ENCODE measurements at regions not wholly inside any gene's neighbourhood (a gene's known extent, or its start where the extent isn't known, plus 50 kb on each side); places are given as distances from the start of the nearest gene placed in this dataset.

DNA sequence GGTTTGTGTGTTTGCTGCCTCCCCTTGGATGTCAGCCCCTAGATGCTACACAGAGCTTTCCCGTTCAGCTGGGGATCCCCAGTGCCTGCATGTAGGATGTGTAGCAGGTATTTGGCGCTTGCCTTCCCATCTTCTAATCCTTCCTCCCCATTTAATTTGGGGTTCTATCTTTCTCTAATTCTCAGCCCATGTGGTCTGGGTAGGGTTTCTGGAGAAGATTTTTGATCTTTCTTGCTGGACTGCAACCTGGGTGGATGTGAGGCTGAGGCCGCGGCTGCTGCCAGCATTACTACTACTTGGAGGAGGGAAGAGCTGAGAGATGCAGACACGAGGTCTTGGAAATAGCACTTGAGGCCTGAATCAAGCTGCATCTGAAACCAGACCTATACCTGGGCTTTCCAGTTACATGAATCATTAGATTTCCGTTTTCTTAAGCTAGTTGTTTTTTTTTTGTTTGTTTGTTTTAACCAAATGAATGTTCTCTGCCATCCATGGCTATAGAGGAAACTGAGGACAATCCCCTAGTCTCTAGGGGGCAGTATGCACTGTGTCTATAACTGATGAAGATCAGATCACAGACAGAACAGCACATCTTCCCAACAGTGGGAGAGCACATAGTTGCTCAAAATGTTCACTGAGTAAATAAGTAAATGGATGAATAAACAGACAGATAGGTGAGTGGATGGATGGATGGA is 178.6 kb downstream of the FGF18 start:
- no peaks in the 10 kb centered on the region for H3K4me1 ChIP-seq (ENCODE audit: insufficient read depth, low read length, poor library complexity, severe bottlenecking)
- H3K79me2 ChIP-seq (ENCODE audit: insufficient read depth, low read depth, low read length) = no peaks in the 10 kb centered on the region
- H3K9me2 ChIP-seq (ENCODE audit: insufficient read depth, low read length) = no peaks in the 10 kb centered on the region
- no peaks in the 10 kb centered on the region for H4K20me1 ChIP-seq (ENCODE audit: insufficient read depth, low read length)
- intact Hi-C loops (cut with micrococcal nuclease; ENCODE audit: unreplicated experiment) = no loop called here
- no peak overlapping the region for H3K27ac ChIP-seq (ENCODE audit: low read depth, low read length, poor library complexity, severe bottlenecking)
- no peaks in the 10 kb centered on the region for H3K9me3 ChIP-seq (ENCODE audit: low read length)
- CTCF ChIA-PET (ENCODE audit: unreplicated experiment) = no interaction called here
- no TSS peak for BruUV-seq (replicated peaks)
- POLR2A ChIA-PET = no interaction called here
- no peak overlapping the region for H2AFZ ChIP-seq (ENCODE audit: low read length)
- no peak for DNase-seq (ENCODE audit: low spot score)
- no peaks in the 10 kb centered on the region for H3K36me3 ChIP-seq (ENCODE audit: insufficient read depth, low read length)
- TF ChIP-seq, protein P1, sequence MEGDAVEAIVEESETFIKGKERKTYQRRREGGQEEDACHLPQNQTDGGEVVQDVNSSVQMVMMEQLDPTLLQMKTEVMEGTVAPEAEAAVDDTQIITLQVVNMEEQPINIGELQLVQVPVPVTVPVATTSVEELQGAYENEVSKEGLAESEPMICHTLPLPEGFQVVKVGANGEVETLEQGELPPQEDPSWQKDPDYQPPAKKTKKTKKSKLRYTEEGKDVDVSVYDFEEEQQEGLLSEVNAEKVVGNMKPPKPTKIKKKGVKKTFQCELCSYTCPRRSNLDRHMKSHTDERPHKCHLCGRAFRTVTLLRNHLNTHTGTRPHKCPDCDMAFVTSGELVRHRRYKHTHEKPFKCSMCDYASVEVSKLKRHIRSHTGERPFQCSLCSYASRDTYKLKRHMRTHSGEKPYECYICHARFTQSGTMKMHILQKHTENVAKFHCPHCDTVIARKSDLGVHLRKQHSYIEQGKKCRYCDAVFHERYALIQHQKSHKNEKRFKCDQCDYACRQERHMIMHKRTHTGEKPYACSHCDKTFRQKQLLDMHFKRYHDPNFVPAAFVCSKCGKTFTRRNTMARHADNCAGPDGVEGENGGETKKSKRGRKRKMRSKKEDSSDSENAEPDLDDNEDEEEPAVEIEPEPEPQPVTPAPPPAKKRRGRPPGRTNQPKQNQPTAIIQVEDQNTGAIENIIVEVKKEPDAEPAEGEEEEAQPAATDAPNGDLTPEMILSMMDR (conservative IDR thresholded peaks at IDR 0.05; ENCODE audit: low read length) = peak; percentile 56
- no peak for TF ChIP-seq EZH2phosphoT487 (IDR thresholded peaks at IDR 0.05; ENCODE audit: borderline replicate concordance, low read depth, low read length)
- no peak overlapping the region for H3K4me3 ChIP-seq (ENCODE audit: low read depth, low read length, poor library complexity, severe bottlenecking)
- H3K4me2 ChIP-seq (ENCODE audit: low read length) = no peak overlapping the region

DNA sequence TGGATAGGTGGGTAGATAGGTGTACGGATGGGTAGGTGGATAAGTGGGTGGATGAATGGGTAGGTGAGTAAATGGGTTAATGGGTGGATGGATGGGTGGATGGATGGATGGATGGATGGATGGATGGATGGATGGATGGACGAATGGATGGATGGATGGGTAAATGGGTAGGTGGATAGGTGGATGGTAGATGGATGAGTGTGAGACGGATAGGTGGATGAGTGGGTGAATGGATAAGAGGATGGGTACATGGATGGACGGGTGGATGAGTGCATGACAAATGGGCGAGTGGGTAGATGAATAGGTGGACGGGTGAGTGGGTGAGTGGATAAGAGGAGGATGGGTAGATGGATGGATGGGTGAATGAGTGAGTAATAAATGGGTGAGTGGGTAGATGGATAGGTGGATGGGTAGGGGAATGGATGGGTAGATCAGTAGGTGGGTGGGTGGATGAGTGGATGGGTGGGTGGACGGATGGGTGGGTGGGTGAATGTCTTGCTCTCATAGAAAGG is 179.2 kb downstream of the FGF18 start:
- no peak overlapping the region for H3K4me3 ChIP-seq (ENCODE audit: low read depth, low read length, poor library complexity, severe bottlenecking)
- intact Hi-C loops (cut with micrococcal nuclease; ENCODE audit: unreplicated experiment) = no loop called here
- H3K9me2 ChIP-seq (ENCODE audit: insufficient read depth, low read length) = no peaks in the 10 kb centered on the region
- H3K36me3 ChIP-seq (ENCODE audit: insufficient read depth, low read length) = no peaks in the 10 kb centered on the region
- no peak overlapping the region for H3K4me2 ChIP-seq (ENCODE audit: low read length)
- DNase-seq (ENCODE audit: low spot score) = no peak
- H3K27ac ChIP-seq (ENCODE audit: low read depth, low read length, poor library complexity, severe bottlenecking) = no peak overlapping the region
- H2AFZ ChIP-seq (ENCODE audit: low read length) = no peak overlapping the region
- TF ChIP-seq, protein P1 (conservative IDR thresholded peaks at IDR 0.05; ENCODE audit: low read length) = no peak
- TF ChIP-seq EZH2phosphoT487 (IDR thresholded peaks at IDR 0.05; ENCODE audit: borderline replicate concordance, low read depth, low read length) = no peak
- H3K4me1 ChIP-seq (ENCODE audit: insufficient read depth, low read length, poor library complexity, severe bottlenecking) = no peaks in the 10 kb centered on the region
- no peaks in the 10 kb centered on the region for H4K20me1 ChIP-seq (ENCODE audit: insufficient read depth, low read length)
- POLR2A ChIA-PET = no interaction called here
- CTCF ChIA-PET (ENCODE audit: unreplicated experiment) = no interaction called here
- no peaks in the 10 kb centered on the region for H3K9me3 ChIP-seq (ENCODE audit: low read length)
- BruUV-seq (replicated peaks) = no TSS peak
- no peaks in the 10 kb centered on the region for H3K79me2 ChIP-seq (ENCODE audit: insufficient read depth, low read depth, low read length)

DNA sequence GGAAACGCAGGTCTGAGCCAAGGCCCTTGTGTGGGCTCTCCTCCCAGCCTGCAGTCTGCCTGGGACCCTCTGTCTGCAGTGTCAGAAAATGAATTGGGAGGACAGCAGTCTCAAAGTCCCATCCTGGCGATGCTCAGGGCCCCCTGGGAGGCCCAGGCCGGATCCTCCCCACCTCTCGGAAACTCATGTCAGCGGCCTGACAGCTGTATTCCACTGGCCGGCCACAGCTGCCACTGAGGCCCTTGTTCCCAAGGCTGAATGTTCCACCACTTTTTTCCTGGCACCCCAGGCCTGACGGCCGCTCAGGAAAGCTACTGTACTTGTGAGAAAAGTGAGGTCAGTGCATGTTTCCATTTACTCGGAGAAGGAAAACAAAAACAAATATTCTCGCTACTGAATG is 180.0 kb downstream of the FGF18 start:
- BruUV-seq (replicated peaks) = no TSS peak
- Histone ChIP-seq H3K4me1 (ENCODE audit: insufficient read depth, low read length, poor library complexity, severe bottlenecking) (no peaks in the 10 kb centered on the region), H3K36me3 (ENCODE audit: insufficient read depth, low read length) (no peaks in the 10 kb centered on the region), H3K27ac (ENCODE audit: low read depth, low read length, poor library complexity, severe bottlenecking) (no peak overlapping the region), H3K79me2 (ENCODE audit: insufficient read depth, low read depth, low read length) (no peaks in the 10 kb centered on the region), H3K4me3 (ENCODE audit: low read depth, low read length, poor library complexity, severe bottlenecking) (no peak overlapping the region), H2AFZ (ENCODE audit: low read length) (no peak overlapping the region), H3K9me3 (ENCODE audit: low read length) (no peaks in the 10 kb centered on the region), H4K20me1 (ENCODE audit: insufficient read depth, low read length) (no peaks in the 10 kb centered on the region), H3K9me2 (ENCODE audit: insufficient read depth, low read length) (no peaks in the 10 kb centered on the region), H3K4me2 (ENCODE audit: low read length) (no peak overlapping the region)
- intact Hi-C loops (cut with micrococcal nuclease; ENCODE audit: unreplicated experiment) = no loop called here
- ChIA-PET CTCF (ENCODE audit: unreplicated experiment) (no interaction called here), POLR2A (no interaction called here)
- TF ChIP-seq, protein P1 (conservative IDR thresholded peaks at IDR 0.05; ENCODE audit: low read length) = no peak
- TF ChIP-seq EZH2phosphoT487 (IDR thresholded peaks at IDR 0.05; ENCODE audit: borderline replicate concordance, low read depth, low read length) = no peak
- DNase-seq (ENCODE audit: low spot score) = no peak

Data from OCI-LY7 (cell line).